Transverse colon (tissue), 4 donors: ENCODE measurements at regions not wholly inside any gene's neighbourhood (a gene's known extent, or its start where the extent isn't known, plus 50 kb on each side); places are given as distances from the start of the nearest gene placed in this dataset.

Experiments used
- CTCF ChIP-seq, 5 experiments: fragments of 200-600 bp in 3 of 5; fragments of 450-650 bp in 2 of 5; sonication (generic) in 3 of 5; IDR thresholded peaks; 1 replicate in 2 of 5; 2 replicates in 3 of 5; pipeline ENCODE4 v1.5.1; 2016 to 2017; ENCODE audit warnings: antibody characterized with exemption in 5 of 5, inconsistent platforms in 3 of 5, mild to moderate bottlenecking in 2 of 5, moderate library complexity in 1 of 5
- POLR2A ChIP-seq: fragments of 450-650 bp; IDR thresholded peaks from one replicate; pipeline ENCODE4 v1.6.1; 2016; ENCODE audit warnings: antibody characterized with exemption, mild to moderate bottlenecking, moderate library complexity
- POLR2AphosphoS5 ChIP-seq, 3 donors: sonication (generic); formaldehyde crosslinking; IDR thresholded peaks; one replicate each; pipeline ENCODE4 v1.6.1; 2016; ENCODE audit warnings: antibody characterized with exemption in 3 of 3

GRCh38 chr13:82374719-82375118, 1507.6 kb downstream of the SLITRK1 start:
- TF ChIP-seq CTCF (IDR thresholded peaks at IDR 0.05) (no peak), POLR2A (no peak), POLR2AphosphoS5 (IDR thresholded peaks at IDR 0.05) (no peak)
